Gastrocnemius medialis (tissue), 4 donors: ENCODE measurements at regions not wholly inside any gene's neighbourhood (a gene's known extent, or its start where the extent isn't known, plus 50 kb on each side); places are given as distances from the start of the nearest gene placed in this dataset.

Experiments
- CTCF ChIP-seq, 5 experiments: fragments of 450-650 bp in 3 of 5; fragments of 200-600 bp in 2 of 5; sonication (generic) in 2 of 5; IDR thresholded peaks in 4 of 5; conservative IDR thresholded peaks in 1 of 5; 1 replicate in 4 of 5; 2 replicates in 1 of 5; pipeline ENCODE4 v1.5.1; 2016 to 2019; ENCODE audit warnings: antibody characterized with exemption in 5 of 5, mild to moderate bottlenecking in 3 of 5, moderate library complexity in 3 of 5
- POLR2A ChIP-seq, 2 donors: fragments of 450-650 bp; IDR thresholded peaks; one replicate each; pipeline ENCODE4 v1.6.1; 2017; ENCODE audit warnings: antibody characterized with exemption in 2 of 2, mild to moderate bottlenecking in 2 of 2, moderate library complexity in 2 of 2

DNA sequence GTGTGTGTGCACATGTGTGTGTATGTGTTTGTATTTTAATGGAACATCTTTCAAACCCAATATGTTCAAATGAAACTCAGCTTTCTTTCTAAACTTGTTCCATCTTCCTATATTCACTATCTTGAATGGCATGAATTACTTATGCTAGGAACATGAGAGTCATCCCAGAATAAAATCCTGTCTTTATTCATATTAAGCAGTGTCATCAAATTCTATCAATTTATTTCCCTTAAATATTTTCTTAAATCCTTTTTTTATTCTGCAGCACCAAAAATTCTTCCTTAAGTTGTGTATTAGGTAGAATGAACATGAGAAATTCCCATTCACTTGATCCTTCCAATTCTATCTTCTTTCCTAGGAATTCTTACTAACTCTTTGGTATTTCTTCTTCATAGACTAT is 146.6 kb upstream of the PCDH15 start:
- TF ChIP-seq CTCF (IDR thresholded peaks at IDR 0.05 in 4 of 5, conservative IDR thresholded peaks at IDR 0.05 in 1 of 5) (no peak), POLR2A (IDR thresholded peaks at IDR 0.05) (no peak)
